K562 (cell line): ENCODE measurements at regions not wholly inside any gene's neighbourhood (a gene's known extent, or its start where the extent isn't known, plus 50 kb on each side); places are given as distances from the start of the nearest gene placed in this dataset.
"Not testable (repeated sequence)": the region's sequence is repeated elsewhere in the genome, so short reads cannot be mapped to it uniquely, and the experiment has no call there.

Source experiments
- DDX20 ChIP-seq: fragments of 450-650 bp; IDR thresholded peaks from 2 replicates; pipeline ENCODE4 v1.6.1; 2016; ENCODE audit warnings: missing genetic modification characterization, low read depth, mild to moderate bottlenecking, missing compliant biosample characterization, moderate library complexity
- FOS ChIP-seq: IDR thresholded peaks from 3 replicates; pipeline ENCODE4 v1.6.1; 2011; ENCODE audit not compliant: insufficient read length; ENCODE audit errors: extremely low read depth
- JUN ChIP-seq, 2 experiments: sonication (generic) in 1 of 2; formaldehyde crosslinking in 1 of 2; IDR thresholded peaks; 2 replicates each; pipeline versions ENCODE4 v1.6.1 to v1.8.0; 2012 to 2022; ENCODE audit warnings: borderline replicate concordance in 2 of 2, mild to moderate bottlenecking in 2 of 2, improper control_type of control experiment in 1 of 2, low read depth in 1 of 2, low read length in 1 of 2, missing genetic modification reagents in 1 of 2
- PHF21A ChIP-seq: fragments of 450-650 bp; IDR thresholded peaks from 2 replicates; pipeline ENCODE4 v1.6.1; 2017; ENCODE audit warnings: low read depth, borderline replicate concordance
- RAD21 ChIP-seq, 2 experiments: fragments of 250-450 bp in 1 of 2; fragments of 450-650 bp in 1 of 2; sonication (Bioruptor Pico) in 1 of 2; formaldehyde crosslinking in 1 of 2; IDR thresholded peaks in 1 of 2; conservative IDR thresholded peaks in 1 of 2; 2 replicates each; pipeline versions ENCODE4 v1.4.0 to v1.8.0; 2020 to 2022; ENCODE audit warnings: mild to moderate bottlenecking in 2 of 2, moderate library complexity in 1 of 2
- ZNF239 ChIP-seq: fragments of 250-450 bp; sonication (Bioruptor Pico); IDR thresholded peaks from 2 replicates; pipeline ENCODE4 v1.4.0; 2020; ENCODE audit warnings: mild to moderate bottlenecking
- TF ChIP-seq, protein P1 (sequence below): sonication (generic); formaldehyde crosslinking; IDR thresholded peaks from 2 replicates; pipeline ENCODE4 v1.9.0; 2022; ENCODE audit warnings: mild to moderate bottlenecking, missing genetic modification reagents
- TF ChIP-seq, protein P2 (sequence below), 3 experiments: IDR thresholded peaks in 2 of 3; conservative IDR thresholded peaks in 1 of 3; 2 replicates each; pipeline ENCODE4 v1.5.1; 2011 to 2012; ENCODE audit warnings: low read length in 3 of 3, mild to moderate bottlenecking in 3 of 3, control low read depth in 2 of 3, improper control_type of control experiment in 1 of 3, inconsistent platforms in 1 of 3, low read depth in 1 of 3, mixed read lengths in 1 of 3, moderate library complexity in 1 of 3; ENCODE audit not compliant: insufficient read depth in 2 of 3
- TF ChIP-seq, protein P3 (sequence below): fragments of 250-450 bp; sonication (Bioruptor Pico); IDR thresholded peaks from 2 replicates; pipeline ENCODE4 v1.5.0; 2021; ENCODE audit warnings: mild to moderate bottlenecking, borderline replicate concordance

DNA sequence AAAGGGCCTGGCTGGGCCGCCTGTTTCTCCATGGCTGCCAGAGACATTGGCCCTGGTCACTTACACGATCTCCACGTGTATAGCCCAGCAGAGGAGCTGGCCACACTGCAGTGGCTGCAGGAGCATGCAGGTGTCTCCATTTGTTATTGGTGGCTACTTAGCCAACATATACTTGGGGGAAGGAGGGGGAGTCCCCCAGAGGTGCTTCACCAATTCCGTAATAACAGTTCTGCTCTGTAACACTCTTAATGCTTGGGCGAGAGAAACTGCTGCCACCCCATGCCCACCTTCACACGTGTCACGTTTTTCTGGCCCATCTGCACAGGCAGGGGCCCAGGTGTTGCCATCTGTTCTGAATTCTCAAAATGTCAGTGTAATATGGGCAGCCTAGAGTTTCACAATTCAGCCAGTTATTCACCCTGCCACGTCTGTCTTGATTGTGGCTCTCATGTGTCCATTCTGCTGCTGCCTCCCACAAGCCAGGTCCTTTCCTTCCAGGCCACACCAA lies 353.5 kb downstream of the BCL2L11 start:
- TF ChIP-seq, protein P1, sequence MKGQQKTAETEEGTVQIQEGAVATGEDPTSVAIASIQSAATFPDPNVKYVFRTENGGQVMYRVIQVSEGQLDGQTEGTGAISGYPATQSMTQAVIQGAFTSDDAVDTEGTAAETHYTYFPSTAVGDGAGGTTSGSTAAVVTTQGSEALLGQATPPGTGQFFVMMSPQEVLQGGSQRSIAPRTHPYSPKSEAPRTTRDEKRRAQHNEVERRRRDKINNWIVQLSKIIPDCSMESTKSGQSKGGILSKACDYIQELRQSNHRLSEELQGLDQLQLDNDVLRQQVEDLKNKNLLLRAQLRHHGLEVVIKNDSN (CRISPR knock-in tag): not testable (repeated sequence)
- TF ChIP-seq FOS; DDX20 (tag); JUN (IDR thresholded peaks at IDR 0.05; ENCODE audit: borderline replicate concordance, low read depth, low read length); JUN (CRISPR knock-in tag; IDR thresholded peaks at IDR 0.05; ENCODE audit: borderline replicate concordance); PHF21A; ZNF239 (CRISPR knock-in tag); RAD21 (CRISPR knock-in tag; conservative IDR thresholded peaks at IDR 0.05 in 1 of 2, IDR thresholded peaks at IDR 0.05 in 1 of 2): not testable (repeated sequence)
- TF ChIP-seq, protein P2, sequence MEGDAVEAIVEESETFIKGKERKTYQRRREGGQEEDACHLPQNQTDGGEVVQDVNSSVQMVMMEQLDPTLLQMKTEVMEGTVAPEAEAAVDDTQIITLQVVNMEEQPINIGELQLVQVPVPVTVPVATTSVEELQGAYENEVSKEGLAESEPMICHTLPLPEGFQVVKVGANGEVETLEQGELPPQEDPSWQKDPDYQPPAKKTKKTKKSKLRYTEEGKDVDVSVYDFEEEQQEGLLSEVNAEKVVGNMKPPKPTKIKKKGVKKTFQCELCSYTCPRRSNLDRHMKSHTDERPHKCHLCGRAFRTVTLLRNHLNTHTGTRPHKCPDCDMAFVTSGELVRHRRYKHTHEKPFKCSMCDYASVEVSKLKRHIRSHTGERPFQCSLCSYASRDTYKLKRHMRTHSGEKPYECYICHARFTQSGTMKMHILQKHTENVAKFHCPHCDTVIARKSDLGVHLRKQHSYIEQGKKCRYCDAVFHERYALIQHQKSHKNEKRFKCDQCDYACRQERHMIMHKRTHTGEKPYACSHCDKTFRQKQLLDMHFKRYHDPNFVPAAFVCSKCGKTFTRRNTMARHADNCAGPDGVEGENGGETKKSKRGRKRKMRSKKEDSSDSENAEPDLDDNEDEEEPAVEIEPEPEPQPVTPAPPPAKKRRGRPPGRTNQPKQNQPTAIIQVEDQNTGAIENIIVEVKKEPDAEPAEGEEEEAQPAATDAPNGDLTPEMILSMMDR (IDR thresholded peaks at IDR 0.05 in 2 of 3, conservative IDR thresholded peaks at IDR 0.05 in 1 of 3; ENCODE audit: insufficient read depth in 2 of 3, low read depth in 1 of 3, low read length in 3 of 3): not testable (repeated sequence)
- TF ChIP-seq, protein P3, sequence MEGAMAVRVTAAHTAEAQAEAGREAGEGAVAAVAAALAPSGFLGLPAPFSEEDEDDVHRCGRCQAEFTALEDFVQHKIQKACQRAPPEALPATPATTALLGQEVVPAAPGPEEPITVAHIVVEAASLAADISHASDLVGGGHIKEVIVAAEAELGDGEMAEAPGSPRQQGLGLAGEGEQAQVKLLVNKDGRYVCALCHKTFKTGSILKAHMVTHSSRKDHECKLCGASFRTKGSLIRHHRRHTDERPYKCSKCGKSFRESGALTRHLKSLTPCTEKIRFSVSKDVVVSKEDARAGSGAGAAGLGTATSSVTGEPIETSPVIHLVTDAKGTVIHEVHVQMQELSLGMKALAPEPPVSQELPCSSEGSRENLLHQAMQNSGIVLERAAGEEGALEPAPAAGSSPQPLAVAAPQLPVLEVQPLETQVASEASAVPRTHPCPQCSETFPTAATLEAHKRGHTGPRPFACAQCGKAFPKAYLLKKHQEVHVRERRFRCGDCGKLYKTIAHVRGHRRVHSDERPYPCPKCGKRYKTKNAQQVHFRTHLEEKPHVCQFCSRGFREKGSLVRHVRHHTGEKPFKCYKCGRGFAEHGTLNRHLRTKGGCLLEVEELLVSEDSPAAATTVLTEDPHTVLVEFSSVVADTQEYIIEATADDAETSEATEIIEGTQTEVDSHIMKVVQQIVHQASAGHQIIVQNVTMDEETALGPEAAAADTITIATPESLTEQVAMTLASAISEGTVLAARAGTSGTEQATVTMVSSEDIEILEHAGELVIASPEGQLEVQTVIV (CRISPR knock-in tag): not testable (repeated sequence)
